T-cell (primary cell): ENCODE measurements at regions not wholly inside any gene's neighbourhood (a gene's known extent, or its start where the extent isn't known, plus 50 kb on each side); places are given as distances from the start of the nearest gene placed in this dataset.

Experiments
- ATAC-seq, 4 experiments: fragments of 200-7000 bp in 3 of 4; fragments of 150-1000 bp in 1 of 4; cut with Tn5 transposase; replicated peaks in 1 of 4; 1 replicate in 3 of 4; 2 replicates in 1 of 4; pipeline ENCODE4 v1.10.0; 2021; ENCODE audit warnings: moderate library complexity in 3 of 4, mild to moderate bottlenecking in 2 of 4, moderate number of reproducible peaks in 1 of 4
- CTCF ChIA-PET, 2 donors: fragments of 300-600 bp; sonication (Branson Sonifier 250); formaldehyde crosslinking; loops; one replicate each; lab custom pipeline; 2022; ENCODE audit warnings: antibody characterized with exemption in 2 of 2; lab: Charles Lee
- POLR2A ChIA-PET, 2 donors: fragments of 300-600 bp; sonication (Branson Sonifier 250); formaldehyde crosslinking; loops; one replicate each; lab custom pipeline; 2022; ENCODE audit warnings: antibody characterized with exemption in 2 of 2; lab: Charles Lee
- DNase-seq, 35 experiments: peaks; one replicate each; pipeline versions ENCODE4 v3.0.0 to v3.0.0-alpha.2; 2013 to 2023
- H3K27ac ChIP-seq: one replicate; pipeline ENCODE4 v1.5.1; 2013; ENCODE audit warnings: low read length
- H3K27me3 ChIP-seq, 2 experiments: replicated peaks in 1 of 2; 1 replicate in 1 of 2; 2 replicates in 1 of 2; pipeline versions ENCODE4 v1.6.1 to v1.7.0; 2013; ENCODE audit warnings: low read length in 1 of 2, mixed read lengths in 1 of 2; ENCODE audit not compliant: control insufficient read depth in 2 of 2, insufficient read depth in 2 of 2; ENCODE audit errors: extremely low read depth in 1 of 2
- H3K36me3 ChIP-seq, 2 donors: 1 replicate in 1 of 2; 2 replicates in 1 of 2; pipeline versions ENCODE4 v1.6.1 to v1.7.0; 2013; ENCODE audit warnings: low read length in 1 of 2; ENCODE audit not compliant: control insufficient read depth in 2 of 2, insufficient read depth in 1 of 2; ENCODE audit errors: extremely low read depth in 1 of 2
- H3K4me1 ChIP-seq, 2 experiments: 1 replicate in 1 of 2; 2 replicates in 1 of 2; pipeline versions ENCODE4 v1.6.1 to v1.7.0; 2013; ENCODE audit warnings: low read length in 2 of 2, mixed read lengths in 1 of 2; ENCODE audit not compliant: insufficient read depth in 2 of 2, control insufficient read depth in 1 of 2; ENCODE audit errors: extremely low read depth in 1 of 2
- H3K4me3 ChIP-seq, 2 donors: 1 replicate in 1 of 2; 2 replicates in 1 of 2; pipeline versions ENCODE4 v1.5.1 to v1.7.0; 2013; ENCODE audit warnings: mild to moderate bottlenecking in 2 of 2, low read length in 1 of 2, moderate library complexity in 1 of 2; ENCODE audit not compliant: control insufficient read depth in 1 of 2; ENCODE audit errors: extremely low read depth in 1 of 2
- H3K9me3 ChIP-seq: 2 replicates; pipeline ENCODE4 v1.7.0; 2013
- H3K27ac Mint-ChIP-seq, 2 donors: one replicate each; pipeline ENCODE4 v1.8.0; 2020 to 2021; ENCODE audit warnings: mild to moderate bottlenecking in 2 of 2, mixed read lengths in 2 of 2
- H3K27me3 Mint-ChIP-seq, 2 donors: one replicate each; pipeline ENCODE4 v1.8.0; 2021 to 2022; ENCODE audit warnings: mixed read lengths in 2 of 2
- H3K36me3 Mint-ChIP-seq: one replicate; pipeline ENCODE4 v1.8.0; 2021; ENCODE audit warnings: mixed read lengths
- H3K4me1 Mint-ChIP-seq, 3 donors: one replicate each; pipeline ENCODE4 v1.8.0; 2020 to 2022; ENCODE audit warnings: mixed read lengths in 3 of 3, mild to moderate bottlenecking in 1 of 3
- H3K4me3 Mint-ChIP-seq, 3 donors: one replicate each; pipeline ENCODE4 v1.8.0; 2020 to 2022; ENCODE audit warnings: mild to moderate bottlenecking in 3 of 3, mixed read lengths in 3 of 3, moderate library complexity in 3 of 3
- H3K9me3 Mint-ChIP-seq, 3 donors: one replicate each; pipeline ENCODE4 v1.8.0; 2020 to 2022; ENCODE audit warnings: mixed read lengths in 3 of 3
- WGBS: methylation state at CpG from one replicate; pipeline ENCODE4 v1.1.5; 2013; ENCODE audit warnings: missing lambda C conversion rate; ENCODE audit not compliant: insufficient coverage; 5-methylcytosine and 5-hydroxymethylcytosine counted together

DNA sequence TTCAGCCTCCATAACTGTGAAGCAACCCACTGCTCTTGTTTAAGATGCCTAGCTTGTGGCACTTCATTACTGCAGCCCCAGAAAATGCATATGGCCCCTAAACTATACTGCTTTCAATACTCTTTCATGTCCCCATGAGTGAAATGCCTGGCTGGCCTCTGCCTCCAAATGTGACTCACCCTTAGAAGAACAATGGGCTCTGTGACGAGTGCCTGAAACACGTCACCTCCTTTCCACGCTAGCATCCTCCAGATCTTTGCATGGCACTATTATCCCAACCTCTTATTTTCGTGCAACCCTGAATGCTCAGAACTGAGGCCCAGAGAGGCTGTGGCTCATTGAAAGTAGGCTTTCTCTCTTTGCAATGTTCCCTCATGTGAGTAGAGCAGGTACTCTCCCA is 233.1 kb downstream of the CBLN1 start:
- Mint-ChIP-seq H3K27me3 (peaks cover 0 to 4% of the 10 kb centered on the region in 2 donors), H3K36me3 (no peaks in the 10 kb centered on the region), H3K27ac (no peak overlapping the region), H3K9me3 (peaks cover 4 to 5% (median 5%) of the 10 kb centered on the region in 3 donors), H3K4me3 (no peak overlapping the region), H3K4me1 (no peaks in the 10 kb centered on the region)
- H3K4me1 ChIP-seq: no peaks in the 10 kb centered on the region
- ChIA-PET POLR2A (no interaction called here), CTCF (no interaction called here)
- DNase-seq (no peak), ATAC-seq (no peak)
- H3K36me3 ChIP-seq: no peaks in the 10 kb centered on the region
- H3K9me3 ChIP-seq: no peaks in the 10 kb centered on the region
- peaks cover 0 to 4% of the 10 kb centered on the region in 2 experiments for H3K27me3 ChIP-seq
- 65% methylated on average over 3 of the region's 4 CpGs for WGBS
- H3K4me3 ChIP-seq: no peak overlapping the region
- H3K27ac ChIP-seq: no peak overlapping the region

DNA sequence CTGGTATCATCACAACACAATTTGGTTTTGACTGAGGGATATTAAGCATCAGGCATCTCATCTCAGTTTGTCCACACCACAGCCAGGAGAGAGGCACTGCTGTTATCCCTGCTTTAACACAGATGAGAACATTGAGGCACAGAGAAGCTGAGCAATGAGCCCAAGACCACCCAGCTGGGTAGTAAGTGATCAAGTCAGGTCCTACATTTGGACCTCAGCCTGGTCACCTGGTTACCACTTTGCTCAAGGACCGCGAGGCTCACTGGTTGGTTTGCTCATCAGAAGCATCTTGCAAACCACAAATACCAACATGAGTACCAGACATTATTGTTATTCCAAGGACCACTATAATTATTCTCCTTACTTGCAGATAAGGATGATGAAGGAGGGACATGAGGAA is 245.5 kb downstream of the CBLN1 start:
- no peaks in the 10 kb centered on the region for H3K36me3 Mint-ChIP-seq
- H3K27me3 ChIP-seq: no peaks in the 10 kb centered on the region
- no peak overlapping the region for H3K4me3 ChIP-seq
- DNase-seq (no peak), ATAC-seq (no peak)
- POLR2A ChIA-PET: no interaction called here
- H3K27me3 Mint-ChIP-seq: no peaks in the 10 kb centered on the region
- peaks cover 5 to 14% (median 10%) of the 10 kb centered on the region in 3 donors for H3K9me3 Mint-ChIP-seq
- WGBS: no CpG with 5 or more reads among the region's 2 CpGs
- no peaks in the 10 kb centered on the region for H3K4me1 ChIP-seq
- H3K9me3 ChIP-seq: no peaks in the 10 kb centered on the region
- no peaks in the 10 kb centered on the region for H3K36me3 ChIP-seq
- no peak overlapping the region for H3K4me3 Mint-ChIP-seq
- no peak overlapping the region for H3K27ac ChIP-seq
- CTCF ChIA-PET: no interaction called here
- no peaks in the 10 kb centered on the region for H3K4me1 Mint-ChIP-seq
- H3K27ac Mint-ChIP-seq: no peak overlapping the region

DNA sequence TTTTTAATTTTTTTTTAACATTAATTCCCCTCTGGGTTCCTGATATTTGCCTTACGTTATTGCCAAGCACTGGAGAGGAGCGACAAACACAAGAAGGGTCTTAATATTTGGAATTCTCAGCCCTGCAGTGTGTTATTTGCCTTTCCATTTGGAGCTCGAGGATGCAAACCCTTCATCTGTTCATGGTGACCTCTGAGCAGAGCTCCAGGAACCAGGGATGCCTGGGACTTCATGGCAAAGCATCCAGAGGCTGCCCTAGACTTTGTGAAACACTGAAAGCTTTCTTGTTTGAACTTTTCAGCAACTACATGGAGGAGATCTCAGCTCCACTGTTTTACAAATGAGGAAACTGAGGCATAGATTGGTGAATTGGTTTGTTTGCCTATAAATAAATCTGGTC is 254.2 kb downstream of the CBLN1 start:
- Mint-ChIP-seq H3K4me1 (no peaks in the 10 kb centered on the region), H3K4me3 (no peak overlapping the region), H3K27me3 (peaks cover 0 to 3% of the 10 kb centered on the region in 2 donors), H3K36me3 (no peaks in the 10 kb centered on the region), H3K27ac (no peak overlapping the region), H3K9me3 (peaks cover 0 to 13% (median 0%) of the 10 kb centered on the region in 3 donors)
- DNase-seq (no peak), ATAC-seq (no peak)
- CTCF ChIA-PET: no interaction called here
- Histone ChIP-seq H3K4me1 (no peaks in the 10 kb centered on the region), H3K9me3 (no peaks in the 10 kb centered on the region), H3K27me3 (peaks cover 0 to 10% of the 10 kb centered on the region in 2 experiments), H3K27ac (no peak overlapping the region), H3K36me3 (no peaks in the 10 kb centered on the region), H3K4me3 (no peak overlapping the region)
- POLR2A ChIA-PET: no interaction called here
- WGBS: 58% methylated on average over 3 of the region's 3 CpGs

DNA sequence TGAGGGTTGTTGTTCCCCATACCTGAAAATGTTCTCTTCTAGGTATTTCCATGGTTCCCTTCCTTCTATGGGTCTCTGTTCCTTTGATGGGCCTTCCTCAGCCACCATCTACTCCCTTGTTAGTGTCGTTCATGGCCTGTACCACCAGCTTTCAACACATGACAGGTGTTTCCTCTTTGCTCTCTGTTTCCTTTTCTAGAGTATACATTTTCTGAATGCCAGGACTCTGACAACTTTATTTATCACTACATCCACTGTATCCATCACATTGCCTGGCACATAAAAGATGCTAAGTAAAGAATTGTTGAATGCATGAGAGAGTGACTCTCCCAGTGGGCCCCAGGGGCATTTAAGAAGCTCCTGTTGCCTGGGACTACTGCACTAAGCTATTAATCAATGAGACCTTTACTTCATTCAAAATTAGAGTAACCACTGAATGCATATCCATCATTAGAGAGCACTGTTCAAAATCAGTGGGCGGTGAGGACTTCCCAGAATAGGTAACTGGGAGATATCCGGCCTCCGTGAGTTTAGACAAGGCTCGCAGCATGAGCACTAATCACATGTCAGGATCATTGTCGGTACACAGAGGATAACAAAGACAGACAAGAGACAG is 255.0 kb downstream of the CBLN1 start:
- Mint-ChIP-seq H3K27ac (no peak overlapping the region), H3K4me3 (no peak overlapping the region), H3K4me1 (no peaks in the 10 kb centered on the region), H3K27me3 (peaks cover 0 to 3% of the 10 kb centered on the region in 2 donors), H3K36me3 (no peaks in the 10 kb centered on the region), H3K9me3 (peaks cover 0 to 11% (median 0%) of the 10 kb centered on the region in 3 donors)
- no peaks in the 10 kb centered on the region for H3K4me1 ChIP-seq
- no peak overlapping the region for H3K4me3 ChIP-seq
- ATAC-seq: no peak
- 20% methylated on average over 1 of the region's 6 CpGs for WGBS
- no peaks in the 10 kb centered on the region for H3K9me3 ChIP-seq
- no peak overlapping the region for H3K27ac ChIP-seq
- H3K36me3 ChIP-seq: no peaks in the 10 kb centered on the region
- ChIA-PET CTCF (no interaction called here), POLR2A (no interaction called here)
- DNase-seq: no peak
- peaks cover 0 to 10% of the 10 kb centered on the region in 2 experiments for H3K27me3 ChIP-seq

DNA sequence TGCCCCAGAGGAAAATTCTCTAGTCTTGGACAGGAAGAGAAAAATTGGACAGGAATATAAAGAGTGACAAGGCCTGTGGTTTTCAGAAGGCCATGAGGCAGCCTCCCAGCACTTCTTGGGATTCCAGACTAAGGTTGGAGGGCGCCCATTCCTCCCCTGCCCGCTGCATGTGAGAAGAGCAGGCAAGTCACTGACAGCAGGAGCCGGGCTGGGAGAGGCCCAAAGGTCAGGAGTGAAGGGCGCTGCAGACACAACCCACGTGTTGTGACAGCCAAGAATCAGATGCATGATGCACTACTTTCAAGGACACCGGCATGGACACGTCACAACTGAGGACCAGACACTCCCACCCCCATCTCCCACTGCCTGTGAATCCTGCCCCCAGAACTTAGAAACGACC is 256.7 kb downstream of the CBLN1 start:
- no peaks in the 10 kb centered on the region for H3K4me1 Mint-ChIP-seq
- no peak for ATAC-seq
- ChIA-PET POLR2A (no interaction called here), CTCF (no interaction called here)
- H3K4me3 Mint-ChIP-seq: no peak overlapping the region
- no peak for DNase-seq
- Histone ChIP-seq H3K4me1 (no peaks in the 10 kb centered on the region), H3K27ac (no peak overlapping the region), H3K9me3 (no peaks in the 10 kb centered on the region), H3K4me3 (no peak overlapping the region), H3K36me3 (no peaks in the 10 kb centered on the region), H3K27me3 (peaks cover 0 to 10% of the 10 kb centered on the region in 2 experiments)
- H3K9me3 Mint-ChIP-seq: peaks cover 0 to 6% (median 0%) of the 10 kb centered on the region in 3 donors
- no peak overlapping the region for H3K27ac Mint-ChIP-seq
- peaks cover 0 to 11% of the 10 kb centered on the region in 2 donors for H3K27me3 Mint-ChIP-seq
- no peaks in the 10 kb centered on the region for H3K36me3 Mint-ChIP-seq
- WGBS: 57% methylated on average over 5 of the region's 8 CpGs

DNA sequence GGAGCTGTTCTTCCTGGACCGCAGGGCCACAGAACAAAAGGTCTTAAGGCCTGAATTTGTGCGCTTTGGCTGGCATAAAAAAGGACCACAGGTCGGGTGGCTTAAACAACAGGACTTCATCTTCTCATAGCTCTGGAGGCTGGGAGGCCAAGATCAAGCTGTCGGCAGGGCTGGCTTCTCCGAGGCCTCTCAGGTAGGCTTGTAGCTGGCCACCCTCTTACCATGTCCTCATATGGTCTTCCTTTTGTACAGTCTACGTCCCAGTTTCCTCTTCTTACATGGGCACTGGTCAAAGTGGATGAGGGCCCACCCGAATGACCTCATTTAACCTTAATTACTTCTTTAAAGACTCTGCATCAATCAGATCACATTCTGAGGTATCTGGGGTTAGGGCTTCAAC is 257.6 kb downstream of the CBLN1 start:
- Mint-ChIP-seq H3K27ac (no peak overlapping the region), H3K36me3 (no peaks in the 10 kb centered on the region), H3K4me1 (no peaks in the 10 kb centered on the region), H3K4me3 (no peak overlapping the region), H3K9me3 (peaks cover 0 to 6% (median 0%) of the 10 kb centered on the region in 3 donors), H3K27me3 (peaks cover under 1 to 19% of the 10 kb centered on the region in 2 donors)
- DNase-seq (no peak), ATAC-seq (no peak)
- no peaks in the 10 kb centered on the region for H3K9me3 ChIP-seq
- no peak overlapping the region for H3K27ac ChIP-seq
- no peaks in the 10 kb centered on the region for H3K36me3 ChIP-seq
- no peak overlapping the region for H3K4me3 ChIP-seq
- 94% methylated on average over 4 of the region's 7 CpGs for WGBS
- ChIA-PET POLR2A (interaction anchor here in 1 of 2 donors (0.6 kb wide), 1 partner anchor 19 kb away, joined by 4 read pairs; no protein-coding TSS in a partner anchor), CTCF (no interaction called here)
- no peaks in the 10 kb centered on the region for H3K4me1 ChIP-seq
- peaks cover 0 to 10% of the 10 kb centered on the region in 2 experiments for H3K27me3 ChIP-seq
